Calu3 (cell line): ENCODE measurements at regions not wholly inside any gene's neighbourhood (a gene's known extent, or its start where the extent isn't known, plus 50 kb on each side); places are given as distances from the start of the nearest gene placed in this dataset.

Experiments used
- BruUV-seq: library from RNA; stranded (reverse); fragments of 400-500 nt; replicated peaks from 2 replicates; lab custom pipeline; 2021; lab: Mats Ljungman, UMichigan
- CTCF ChIA-PET: fragments of 300-600 bp; sonication (Branson Sonifier 250); formaldehyde crosslinking; loops from one replicate; lab custom pipeline; 2022; ENCODE audit warnings: antibody characterized with exemption; lab: Charles Lee
- DNase-seq: peaks from one replicate; pipeline ENCODE4 v3.0.0; 2022
- H3K27ac Mint-ChIP-seq: one replicate; pipeline ENCODE4 v1.8.0; 2022; ENCODE audit warnings: mixed read lengths; ENCODE audit not compliant: unreplicated experiment
- H3K27me3 Mint-ChIP-seq: one replicate; pipeline ENCODE4 v1.8.0; 2022; ENCODE audit warnings: mixed read lengths; ENCODE audit not compliant: unreplicated experiment
- H3K36me3 Mint-ChIP-seq: one replicate; pipeline ENCODE4 v1.8.0; 2022; ENCODE audit warnings: mild to moderate bottlenecking, moderate library complexity, mixed read lengths; ENCODE audit not compliant: insufficient read depth, unreplicated experiment
- H3K4me1 Mint-ChIP-seq: one replicate; pipeline ENCODE4 v1.8.0; 2022; ENCODE audit warnings: mild to moderate bottlenecking, low read depth, mixed read lengths; ENCODE audit not compliant: unreplicated experiment
- H3K4me3 Mint-ChIP-seq: one replicate; pipeline ENCODE4 v1.8.0; 2022; ENCODE audit warnings: mild to moderate bottlenecking, low read depth, moderate library complexity, mixed read lengths; ENCODE audit not compliant: unreplicated experiment
- H3K9me3 Mint-ChIP-seq: one replicate; pipeline ENCODE4 v1.8.0; 2022; ENCODE audit warnings: low read depth, mixed read lengths; ENCODE audit not compliant: unreplicated experiment
- intact Hi-C: fragments of 100-400 bp; cut with micrococcal nuclease; formaldehyde crosslinking; loops from one replicate; pipeline ENCODE4 v1.10.0; 2022; ENCODE audit not compliant: unreplicated experiment
- TF ChIP-seq, protein P1 (sequence below): fragments of 200-600 bp; IDR thresholded peaks from one replicate; pipeline ENCODE4 v1.8.0; 2022; ENCODE audit warnings: antibody characterized with exemption; ENCODE audit not compliant: unreplicated experiment

DNA sequence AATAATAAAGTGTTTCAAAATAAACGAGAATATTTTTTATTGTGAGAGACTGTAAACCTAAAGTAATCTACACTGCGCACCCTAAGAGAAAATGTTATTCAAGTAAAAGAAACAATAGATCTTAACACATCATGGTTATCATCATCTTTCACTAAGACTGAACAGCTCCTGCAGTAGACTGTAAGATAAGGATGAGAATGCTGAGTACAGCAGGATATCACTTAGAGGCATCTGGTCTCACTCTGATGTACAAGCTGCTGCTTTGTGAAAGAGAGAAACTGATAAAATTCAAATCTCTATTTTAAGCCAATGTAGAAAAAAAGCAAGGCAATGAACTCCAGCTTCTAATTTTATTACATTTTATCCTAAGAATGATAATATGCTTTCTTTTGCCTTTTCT lies 261.7 kb upstream of the HTR2A start:
- CTCF ChIA-PET: interaction anchor here (0.6 kb wide), 1 partner anchor 1467 kb away, joined by 4 read pairs; no protein-coding TSS in a partner anchor
- H3K9me3 Mint-ChIP-seq: no peaks in the 10 kb centered on the region
- no peak overlapping the region for H3K27ac Mint-ChIP-seq
- intact Hi-C loops: no loop called here
- BruUV-seq: no TSS peak
- no peaks in the 10 kb centered on the region for H3K36me3 Mint-ChIP-seq
- no peak for DNase-seq
- no peak overlapping the region for H3K4me3 Mint-ChIP-seq
- no peaks in the 10 kb centered on the region for H3K4me1 Mint-ChIP-seq
- TF ChIP-seq, protein P1, sequence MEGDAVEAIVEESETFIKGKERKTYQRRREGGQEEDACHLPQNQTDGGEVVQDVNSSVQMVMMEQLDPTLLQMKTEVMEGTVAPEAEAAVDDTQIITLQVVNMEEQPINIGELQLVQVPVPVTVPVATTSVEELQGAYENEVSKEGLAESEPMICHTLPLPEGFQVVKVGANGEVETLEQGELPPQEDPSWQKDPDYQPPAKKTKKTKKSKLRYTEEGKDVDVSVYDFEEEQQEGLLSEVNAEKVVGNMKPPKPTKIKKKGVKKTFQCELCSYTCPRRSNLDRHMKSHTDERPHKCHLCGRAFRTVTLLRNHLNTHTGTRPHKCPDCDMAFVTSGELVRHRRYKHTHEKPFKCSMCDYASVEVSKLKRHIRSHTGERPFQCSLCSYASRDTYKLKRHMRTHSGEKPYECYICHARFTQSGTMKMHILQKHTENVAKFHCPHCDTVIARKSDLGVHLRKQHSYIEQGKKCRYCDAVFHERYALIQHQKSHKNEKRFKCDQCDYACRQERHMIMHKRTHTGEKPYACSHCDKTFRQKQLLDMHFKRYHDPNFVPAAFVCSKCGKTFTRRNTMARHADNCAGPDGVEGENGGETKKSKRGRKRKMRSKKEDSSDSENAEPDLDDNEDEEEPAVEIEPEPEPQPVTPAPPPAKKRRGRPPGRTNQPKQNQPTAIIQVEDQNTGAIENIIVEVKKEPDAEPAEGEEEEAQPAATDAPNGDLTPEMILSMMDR: no peak
- no peaks in the 10 kb centered on the region for H3K27me3 Mint-ChIP-seq

DNA sequence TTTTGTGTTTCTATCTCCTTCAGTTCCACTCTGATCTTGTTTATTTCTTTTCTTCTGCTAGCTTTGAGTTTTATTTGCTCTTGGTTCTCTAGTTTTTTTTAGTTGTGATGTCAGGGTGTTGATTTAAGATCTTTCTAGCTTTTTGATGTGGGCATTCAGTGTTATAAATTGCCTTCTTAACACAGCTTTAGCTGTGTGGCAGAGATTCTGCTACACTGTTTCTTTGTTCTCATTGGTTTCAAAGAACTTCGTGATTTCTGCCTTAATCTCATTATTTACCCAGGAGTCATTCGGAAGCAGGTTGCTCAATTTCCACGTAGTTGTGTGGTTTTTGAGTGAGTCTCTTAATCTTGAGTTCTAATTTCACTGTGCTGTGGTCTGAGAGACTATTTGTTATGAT lies 251.7 kb upstream of the HTR2A start:
- peaks cover 24% of the 10 kb centered on the region for H3K4me1 Mint-ChIP-seq
- no peak for DNase-seq
- no peaks in the 10 kb centered on the region for H3K27me3 Mint-ChIP-seq
- CTCF ChIA-PET: no interaction called here
- TF ChIP-seq, protein P1: no peak
- no peaks in the 10 kb centered on the region for H3K9me3 Mint-ChIP-seq
- no TSS peak for BruUV-seq
- H3K36me3 Mint-ChIP-seq: no peaks in the 10 kb centered on the region
- intact Hi-C loops: no loop called here
- no peak overlapping the region for H3K4me3 Mint-ChIP-seq
- H3K27ac Mint-ChIP-seq: no peak overlapping the region

DNA sequence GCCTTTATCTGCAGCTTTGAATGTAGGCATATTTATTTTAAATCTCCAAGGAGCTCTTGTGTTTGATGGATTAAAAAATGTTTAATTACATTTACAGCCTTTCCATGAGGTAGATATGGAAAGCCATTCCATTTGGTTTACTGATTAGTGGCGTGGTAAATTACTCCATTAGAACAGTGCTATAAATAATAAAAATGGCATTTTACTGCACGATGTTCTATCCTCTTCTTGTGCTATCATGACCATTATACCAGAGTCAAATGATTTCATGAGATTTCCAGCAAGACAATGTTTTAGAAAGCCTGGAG lies 250.9 kb upstream of the HTR2A start:
- DNase-seq: no peak
- no peak overlapping the region for H3K27ac Mint-ChIP-seq
- no peaks in the 10 kb centered on the region for H3K27me3 Mint-ChIP-seq
- H3K4me3 Mint-ChIP-seq: no peak overlapping the region
- intact Hi-C loops: no loop called here
- no TSS peak for BruUV-seq
- no peaks in the 10 kb centered on the region for H3K36me3 Mint-ChIP-seq
- TF ChIP-seq, protein P1: no peak
- CTCF ChIA-PET: no interaction called here
- H3K9me3 Mint-ChIP-seq: no peaks in the 10 kb centered on the region
- peaks cover 24% of the 10 kb centered on the region for H3K4me1 Mint-ChIP-seq

DNA sequence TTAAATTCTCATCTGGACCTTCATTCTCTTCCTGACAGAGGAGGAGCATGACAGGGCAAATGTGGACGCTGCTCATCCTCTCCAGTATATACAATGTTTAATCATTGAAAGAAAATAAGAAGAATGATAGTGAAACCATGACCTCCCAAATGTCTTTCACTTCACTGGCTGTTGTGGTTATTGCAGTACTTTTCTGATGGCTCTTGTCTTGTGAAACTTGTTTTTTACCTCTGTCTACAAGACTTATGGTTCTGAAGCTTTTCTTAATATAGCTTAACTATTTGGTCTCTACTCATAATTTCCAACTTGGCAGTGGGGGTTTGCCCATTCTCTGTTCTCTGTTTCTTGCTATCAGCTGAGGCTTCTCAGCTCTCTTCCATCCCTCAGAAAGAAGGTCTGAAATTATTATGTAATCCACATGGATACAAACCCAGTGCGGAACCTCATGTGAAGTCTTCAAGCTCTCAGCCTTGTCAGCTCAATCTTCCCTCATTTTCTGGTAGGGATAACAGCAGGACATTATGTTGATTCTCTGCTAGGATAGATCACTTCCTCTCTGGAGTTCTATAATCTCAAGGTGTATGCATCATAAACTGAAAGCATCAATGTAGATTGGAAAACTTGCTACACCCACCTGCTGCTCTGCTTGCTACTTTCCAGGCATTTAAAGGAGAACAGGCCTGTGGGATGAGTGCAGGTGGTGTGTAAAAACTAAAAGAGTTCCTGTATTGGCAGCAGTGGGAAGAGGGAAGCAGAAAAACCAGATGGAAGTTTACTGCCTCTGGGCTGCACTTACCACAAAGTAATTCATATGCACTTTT lies 250.3 kb upstream of the HTR2A start:
- no peak for DNase-seq
- TF ChIP-seq, protein P1: no peak
- Mint-ChIP-seq H3K4me3 (no peak overlapping the region), H3K4me1 (peaks cover 24% of the 10 kb centered on the region), H3K27me3 (no peaks in the 10 kb centered on the region), H3K36me3 (no peaks in the 10 kb centered on the region), H3K9me3 (no peaks in the 10 kb centered on the region), H3K27ac (no peak overlapping the region)
- CTCF ChIA-PET: no interaction called here
- intact Hi-C loops: no loop called here
- no TSS peak for BruUV-seq
